ENCODE measurements at regions not wholly inside any gene's neighbourhood (a gene's known extent, or its start where the extent isn't known, plus 50 kb on each side); places are given as distances from the start of the nearest gene placed in this dataset.
"Not testable (repeated sequence)": the region's sequence is repeated elsewhere in the genome, so short reads cannot be mapped to it uniquely, and the experiment has no call there.

- TF ChIP-seq CTCF (IDR thresholded peaks at IDR 0.05; ENCODE audit: insufficient read depth, low read length, missing control alignments): no peak
- DNase-seq (ENCODE audit: low read depth, low spot score): no peak
- CTCF ChIA-PET: no interaction called here
- H3K4me3 ChIP-seq (ENCODE audit: low read depth, low read length): no peak overlapping the region
- POLR2A ChIA-PET: no interaction called here
Measured at GRCh38 chr14:22494486-22495135, 94.4 kb downstream of the DAD1 start.

GRCh38 chr14:22493753-22494152 is 95.3 kb downstream of the DAD1 start:
- POLR2A ChIA-PET: no interaction called here
- CTCF ChIA-PET: interaction anchor here (0.5 kb wide), 1 partner anchor 13 kb away, joined by 3 read pairs; no protein-coding TSS in a partner anchor
- no peak for TF ChIP-seq CTCF (IDR thresholded peaks at IDR 0.05; ENCODE audit: insufficient read depth, low read length, missing control alignments)
- no peak for DNase-seq (ENCODE audit: low read depth, low spot score)
- H3K4me3 ChIP-seq (ENCODE audit: low read depth, low read length): no peak overlapping the region

- no peak for TF ChIP-seq CTCF (IDR thresholded peaks at IDR 0.05; ENCODE audit: insufficient read depth, low read length, missing control alignments)
- no peak for DNase-seq (ENCODE audit: low read depth, low spot score)
- ChIA-PET POLR2A (interaction anchor here (0.6 kb wide), 1 partner anchor 17 kb away, joined by 3 read pairs; no protein-coding TSS in a partner anchor), CTCF (no interaction called here)
- no peak overlapping the region for H3K4me3 ChIP-seq (ENCODE audit: low read depth, low read length)
Measured at GRCh38 chr14:22492622-22493542, 96.1 kb downstream of the DAD1 start.

GRCh38 chr14:22491683-22492621 is 97.1 kb downstream of the DAD1 start:
- no peak for TF ChIP-seq CTCF (IDR thresholded peaks at IDR 0.05; ENCODE audit: insufficient read depth, low read length, missing control alignments)
- ChIA-PET POLR2A (no interaction called here), CTCF (no interaction called here)

GRCh38 chr14:22491053-22491452 is 98.0 kb downstream of the DAD1 start:
- POLR2A ChIA-PET; H3K4me3 ChIP-seq (ENCODE audit: low read depth, low read length); DNase-seq (ENCODE audit: low read depth, low spot score); CTCF ChIA-PET: not testable (repeated sequence)

More at GRCh38 chr14:22491683-22492621, 97.1 kb downstream of the DAD1 start:
- no peak for DNase-seq (ENCODE audit: low read depth, low spot score)
- no peak overlapping the region for H3K4me3 ChIP-seq (ENCODE audit: low read depth, low read length)
